GM12878 (cell line): ENCODE measurements at regions not wholly inside any gene's neighbourhood (a gene's known extent, or its start where the extent isn't known, plus 50 kb on each side); places are given as distances from the start of the nearest gene placed in this dataset.

Experiments used
- CEBPZ ChIP-seq: fragments of 150-350 bp; IDR thresholded peaks from 2 replicates; pipeline ENCODE4 v1.6.1; 2016; ENCODE audit warnings: low read depth, low read length
- CHD1 ChIP-seq: IDR thresholded peaks from 2 replicates; pipeline ENCODE4 v1.6.1; 2012; ENCODE audit warnings: low read depth, low read length, improper control_type of control experiment
- CREB1 ChIP-seq: IDR thresholded peaks from 2 replicates; pipeline ENCODE4 v1.6.1; 2012; ENCODE audit warnings: low read depth, mild to moderate bottlenecking, inconsistent platforms
- ETV6 ChIP-seq, 2 experiments: fragments of 450-650 bp in 1 of 2; IDR thresholded peaks in 1 of 2; conservative IDR thresholded peaks in 1 of 2; 2 replicates each; pipeline ENCODE4 v1.6.1; 2014; ENCODE audit warnings: antibody characterized with exemption in 1 of 2, borderline replicate concordance in 1 of 2, low read depth in 1 of 2, mild to moderate bottlenecking in 1 of 2, moderate library complexity in 1 of 2
- GATAD2B ChIP-seq: fragments of 450-650 bp; conservative IDR thresholded peaks from 2 replicates; pipeline ENCODE4 v1.6.1; 2017; ENCODE audit warnings: low read depth, mild to moderate bottlenecking, moderate library complexity
- PML ChIP-seq: IDR thresholded peaks from 2 replicates; pipeline ENCODE4 v1.6.1; 2012; ENCODE audit warnings: low read length, inconsistent platforms
- POLR2A ChIP-seq: IDR thresholded peaks from 2 replicates; pipeline ENCODE4 v1.6.1; 2011; ENCODE audit warnings: low read depth, mild to moderate bottlenecking, low read length
- POLR2AphosphoS5 ChIP-seq: IDR thresholded peaks from 2 replicates; pipeline ENCODE4 v1.6.1; 2011; ENCODE audit warnings: mild to moderate bottlenecking, low read length, inconsistent platforms
- TBL1XR1 ChIP-seq: IDR thresholded peaks from 2 replicates; pipeline ENCODE4 v1.6.1; 2012; ENCODE audit warnings: low read depth, low read length, improper control_type of control experiment
- TF ChIP-seq, protein P1 (sequence below), 3 experiments: IDR thresholded peaks in 2 of 3; conservative IDR thresholded peaks in 1 of 3; 2 replicates each; pipeline ENCODE4 v1.5.1; 2011; ENCODE audit warnings: low read depth in 3 of 3, low read length in 3 of 3, mild to moderate bottlenecking in 3 of 3, control low read depth in 2 of 3, moderate library complexity in 2 of 3, inconsistent platforms in 1 of 3, mixed read lengths in 1 of 3; ENCODE audit not compliant: control insufficient read depth in 2 of 3, insufficient read depth in 1 of 3; ENCODE audit errors: extremely low read depth in 1 of 3

- TF ChIP-seq GATAD2B, result no peak
- TF ChIP-seq POLR2A, result no peak
- TF ChIP-seq POLR2AphosphoS5, result no peak
- TF ChIP-seq, protein P1, sequence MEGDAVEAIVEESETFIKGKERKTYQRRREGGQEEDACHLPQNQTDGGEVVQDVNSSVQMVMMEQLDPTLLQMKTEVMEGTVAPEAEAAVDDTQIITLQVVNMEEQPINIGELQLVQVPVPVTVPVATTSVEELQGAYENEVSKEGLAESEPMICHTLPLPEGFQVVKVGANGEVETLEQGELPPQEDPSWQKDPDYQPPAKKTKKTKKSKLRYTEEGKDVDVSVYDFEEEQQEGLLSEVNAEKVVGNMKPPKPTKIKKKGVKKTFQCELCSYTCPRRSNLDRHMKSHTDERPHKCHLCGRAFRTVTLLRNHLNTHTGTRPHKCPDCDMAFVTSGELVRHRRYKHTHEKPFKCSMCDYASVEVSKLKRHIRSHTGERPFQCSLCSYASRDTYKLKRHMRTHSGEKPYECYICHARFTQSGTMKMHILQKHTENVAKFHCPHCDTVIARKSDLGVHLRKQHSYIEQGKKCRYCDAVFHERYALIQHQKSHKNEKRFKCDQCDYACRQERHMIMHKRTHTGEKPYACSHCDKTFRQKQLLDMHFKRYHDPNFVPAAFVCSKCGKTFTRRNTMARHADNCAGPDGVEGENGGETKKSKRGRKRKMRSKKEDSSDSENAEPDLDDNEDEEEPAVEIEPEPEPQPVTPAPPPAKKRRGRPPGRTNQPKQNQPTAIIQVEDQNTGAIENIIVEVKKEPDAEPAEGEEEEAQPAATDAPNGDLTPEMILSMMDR (IDR thresholded peaks at IDR 0.05 in 2 of 3, conservative IDR thresholded peaks at IDR 0.05 in 1 of 3; ENCODE audit: control insufficient read depth in 2 of 3, extremely low read depth in 1 of 3, insufficient read depth in 1 of 3, low read depth in 3 of 3, low read length in 3 of 3), result no peak
- no peak for TF ChIP-seq ETV6 (conservative IDR thresholded peaks at IDR 0.05 in 1 of 2, IDR thresholded peaks at IDR 0.05 in 1 of 2; ENCODE audit: borderline replicate concordance in 1 of 2, low read depth in 1 of 2)
- TF ChIP-seq CHD1, result no peak
- TF ChIP-seq CREB1, result no peak
- no peak for TF ChIP-seq TBL1XR1
- TF ChIP-seq PML, result no peak
- TF ChIP-seq CEBPZ, result no peak
These were observed 54.3 kb upstream of the ZNF800 start for GRCh38 chr7:127446842-127447241.
